ENCODE measurements at regions not wholly inside any gene's neighbourhood (a gene's known extent, or its start where the extent isn't known, plus 50 kb on each side); places are given as distances from the start of the nearest gene placed in this dataset.

DNA sequence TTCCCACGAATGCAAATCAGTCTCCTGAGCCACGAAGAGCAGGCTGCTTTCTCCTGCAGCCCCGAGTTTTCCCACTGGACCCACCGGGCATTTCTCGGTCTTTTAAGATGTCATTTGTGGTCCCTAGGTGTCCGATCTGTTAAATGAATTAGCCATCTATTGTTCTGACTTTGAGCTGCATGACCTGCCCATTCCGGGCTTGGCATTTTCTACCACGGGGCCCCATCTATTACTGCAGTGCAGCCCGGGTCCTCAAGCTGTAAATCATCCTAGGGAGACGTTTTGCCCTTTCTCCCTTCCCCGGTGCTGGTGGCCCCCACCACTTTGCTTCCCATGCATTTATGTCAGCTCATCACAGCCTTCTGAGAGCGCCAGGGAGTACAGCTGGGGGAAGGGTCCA is 405.4 kb downstream of the IRX1 start:
- Mint-ChIP-seq H3K27ac (ENCODE audit: unreplicated experiment) (no peak overlapping the region), H3K27me3 (ENCODE audit: insufficient read depth, unreplicated experiment) (peaks cover 5% of the 10 kb centered on the region), H3K4me3 (ENCODE audit: unreplicated experiment) (no peak overlapping the region), H3K4me1 (ENCODE audit: low read depth, unreplicated experiment) (no peaks in the 10 kb centered on the region), H3K9me3 (ENCODE audit: unreplicated experiment) (no peaks in the 10 kb centered on the region), H3K36me3 (ENCODE audit: insufficient read depth, unreplicated experiment) (no peaks in the 10 kb centered on the region)
- TF ChIP-seq, protein P1, sequence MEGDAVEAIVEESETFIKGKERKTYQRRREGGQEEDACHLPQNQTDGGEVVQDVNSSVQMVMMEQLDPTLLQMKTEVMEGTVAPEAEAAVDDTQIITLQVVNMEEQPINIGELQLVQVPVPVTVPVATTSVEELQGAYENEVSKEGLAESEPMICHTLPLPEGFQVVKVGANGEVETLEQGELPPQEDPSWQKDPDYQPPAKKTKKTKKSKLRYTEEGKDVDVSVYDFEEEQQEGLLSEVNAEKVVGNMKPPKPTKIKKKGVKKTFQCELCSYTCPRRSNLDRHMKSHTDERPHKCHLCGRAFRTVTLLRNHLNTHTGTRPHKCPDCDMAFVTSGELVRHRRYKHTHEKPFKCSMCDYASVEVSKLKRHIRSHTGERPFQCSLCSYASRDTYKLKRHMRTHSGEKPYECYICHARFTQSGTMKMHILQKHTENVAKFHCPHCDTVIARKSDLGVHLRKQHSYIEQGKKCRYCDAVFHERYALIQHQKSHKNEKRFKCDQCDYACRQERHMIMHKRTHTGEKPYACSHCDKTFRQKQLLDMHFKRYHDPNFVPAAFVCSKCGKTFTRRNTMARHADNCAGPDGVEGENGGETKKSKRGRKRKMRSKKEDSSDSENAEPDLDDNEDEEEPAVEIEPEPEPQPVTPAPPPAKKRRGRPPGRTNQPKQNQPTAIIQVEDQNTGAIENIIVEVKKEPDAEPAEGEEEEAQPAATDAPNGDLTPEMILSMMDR (IDR thresholded peaks at IDR 0.05; ENCODE audit: insufficient read depth in 1 of 2, low read depth in 1 of 2, low read length in 1 of 2, severe bottlenecking in 1 of 2, unreplicated experiment in 1 of 2) = no peak
- H3K4me1 ChIP-seq = no peaks in the 10 kb centered on the region
- intact Hi-C loops (cut with micrococcal nuclease; ENCODE audit: unreplicated experiment) = no loop called here
- ChIA-PET POLR2A (no interaction called here), CTCF (no interaction called here)
- BruUV-seq (replicated peaks) = no TSS peak
- no peak overlapping the region for H3K4me3 ChIP-seq (ENCODE audit: low read depth, low read length)
- H3K27me3 ChIP-seq (replicated peaks; ENCODE audit: control insufficient read depth, insufficient read depth, low read length) = no peaks in the 10 kb centered on the region
- no peak for DNase-seq
- no peaks in the 10 kb centered on the region for H3K9me3 ChIP-seq
- H3K36me3 ChIP-seq (ENCODE audit: control insufficient read depth, insufficient read depth, low read length) = no peaks in the 10 kb centered on the region

DNA sequence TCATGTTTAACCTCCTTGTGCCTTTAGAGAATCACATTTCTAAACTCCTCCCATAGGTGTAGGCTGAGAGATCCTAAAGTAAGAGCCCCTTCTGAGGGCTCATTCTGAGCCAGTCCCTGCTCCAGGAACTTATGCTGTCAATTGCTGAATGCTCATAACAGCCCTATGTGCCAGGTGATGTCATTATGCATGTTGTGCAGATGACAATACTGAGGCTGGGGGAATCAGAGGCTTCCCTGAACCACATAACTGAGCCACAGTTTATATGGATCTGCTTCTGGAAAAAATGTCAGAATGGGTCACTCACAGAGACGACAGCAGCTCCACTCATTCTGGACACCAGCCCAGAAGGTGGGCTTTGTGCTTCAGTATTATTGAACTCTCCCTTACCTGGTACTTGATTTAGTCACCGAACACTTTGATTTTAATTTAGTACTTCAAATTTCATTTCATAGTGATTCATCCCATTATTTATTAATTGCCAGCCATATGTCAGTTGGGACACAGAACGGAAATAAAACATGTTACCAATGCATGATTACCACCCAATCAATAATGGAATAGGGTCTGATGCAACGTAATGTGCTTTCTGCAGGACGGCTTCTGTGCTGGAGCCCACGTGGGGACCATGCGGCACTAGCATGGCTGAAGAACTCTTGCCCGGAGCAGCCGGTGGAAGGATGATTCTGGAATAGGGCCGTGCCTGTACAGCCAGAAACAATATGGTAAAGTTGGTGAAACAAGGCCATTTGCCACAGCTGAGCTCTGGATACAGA is 406.3 kb downstream of the IRX1 start:
- TF ChIP-seq, protein P1 (IDR thresholded peaks at IDR 0.05; ENCODE audit: insufficient read depth in 1 of 2, low read depth in 1 of 2, low read length in 1 of 2, severe bottlenecking in 1 of 2, unreplicated experiment in 1 of 2) = no peak
- DNase-seq = no peak
- H3K4me3 ChIP-seq (ENCODE audit: low read depth, low read length) = no peak overlapping the region
- CTCF ChIA-PET = no interaction called here
- H3K9me3 ChIP-seq = no peaks in the 10 kb centered on the region
- H3K27ac Mint-ChIP-seq (ENCODE audit: unreplicated experiment) = no peak overlapping the region
- no peaks in the 10 kb centered on the region for H3K9me3 Mint-ChIP-seq (ENCODE audit: unreplicated experiment)
- no TSS peak for BruUV-seq (replicated peaks)
- H3K4me1 Mint-ChIP-seq (ENCODE audit: low read depth, unreplicated experiment) = no peaks in the 10 kb centered on the region
- H3K4me1 ChIP-seq = no peaks in the 10 kb centered on the region
- H3K27me3 Mint-ChIP-seq (ENCODE audit: insufficient read depth, unreplicated experiment) = peaks cover 5% of the 10 kb centered on the region
- POLR2A ChIA-PET = no interaction called here
- H3K27me3 ChIP-seq (replicated peaks; ENCODE audit: control insufficient read depth, insufficient read depth, low read length) = no peaks in the 10 kb centered on the region
- intact Hi-C loops (cut with micrococcal nuclease; ENCODE audit: unreplicated experiment) = no loop called here
- no peaks in the 10 kb centered on the region for H3K36me3 ChIP-seq (ENCODE audit: control insufficient read depth, insufficient read depth, low read length)
- H3K36me3 Mint-ChIP-seq (ENCODE audit: insufficient read depth, unreplicated experiment) = no peaks in the 10 kb centered on the region
- H3K4me3 Mint-ChIP-seq (ENCODE audit: unreplicated experiment) = no peak overlapping the region

DNA sequence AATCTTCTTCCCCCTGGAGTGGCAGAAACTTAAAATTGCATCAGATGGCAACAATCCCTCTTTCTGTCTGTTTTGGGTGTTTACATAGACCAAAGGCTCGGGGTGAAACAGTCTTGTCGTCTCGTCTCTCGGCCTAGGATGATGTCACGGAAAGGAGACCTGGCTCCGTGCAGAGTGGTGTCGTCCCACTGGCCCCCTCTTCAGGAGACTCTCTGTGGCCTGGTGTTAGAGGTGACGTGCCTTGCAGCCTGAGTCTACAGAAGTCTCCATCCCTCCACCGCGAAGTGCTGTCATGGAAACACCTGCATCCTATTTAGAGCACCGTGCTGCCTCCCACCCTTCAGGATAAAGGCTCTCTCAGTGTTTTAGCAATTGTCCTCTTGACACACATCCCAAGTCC is 409.7 kb downstream of the IRX1 start:
- Histone ChIP-seq H3K4me3 (ENCODE audit: low read depth, low read length) (no peak overlapping the region), H3K9me3 (no peaks in the 10 kb centered on the region), H3K4me1 (no peaks in the 10 kb centered on the region), H3K36me3 (ENCODE audit: control insufficient read depth, insufficient read depth, low read length) (no peaks in the 10 kb centered on the region), H3K27me3 (replicated peaks; ENCODE audit: control insufficient read depth, insufficient read depth, low read length) (no peaks in the 10 kb centered on the region)
- ChIA-PET POLR2A (no interaction called here), CTCF (no interaction called here)
- Mint-ChIP-seq H3K9me3 (ENCODE audit: unreplicated experiment) (peaks cover 14% of the 10 kb centered on the region), H3K27ac (ENCODE audit: unreplicated experiment) (no peak overlapping the region), H3K4me3 (ENCODE audit: unreplicated experiment) (no peak overlapping the region), H3K27me3 (ENCODE audit: insufficient read depth, unreplicated experiment) (peaks cover 5% of the 10 kb centered on the region), H3K4me1 (ENCODE audit: low read depth, unreplicated experiment) (no peaks in the 10 kb centered on the region), H3K36me3 (ENCODE audit: insufficient read depth, unreplicated experiment) (no peaks in the 10 kb centered on the region)
- DNase-seq = no peak
- TF ChIP-seq, protein P1 (IDR thresholded peaks at IDR 0.05; ENCODE audit: insufficient read depth in 1 of 2, low read depth in 1 of 2, low read length in 1 of 2, severe bottlenecking in 1 of 2, unreplicated experiment in 1 of 2) = no peak
- intact Hi-C loops (cut with micrococcal nuclease; ENCODE audit: unreplicated experiment) = no loop called here
- no TSS peak for BruUV-seq (replicated peaks)

All from Caco-2 (cell line).